Middle frontal gyrus (tissue), 1 donor: ENCODE measurements at regions not wholly inside any gene's neighbourhood (a gene's known extent, or its start where the extent isn't known, plus 50 kb on each side); places are given as distances from the start of the nearest gene placed in this dataset.
"Not testable (repeated sequence)": the region's sequence is repeated elsewhere in the genome, so short reads cannot be mapped to it uniquely, and the experiment has no call there.

Experiments
- DNase-seq: peaks from one replicate; pipeline ENCODE4 v3.0.0-alpha.2; 2015; ENCODE audit warnings: low spot score; ENCODE audit errors: extremely low spot score

DNA sequence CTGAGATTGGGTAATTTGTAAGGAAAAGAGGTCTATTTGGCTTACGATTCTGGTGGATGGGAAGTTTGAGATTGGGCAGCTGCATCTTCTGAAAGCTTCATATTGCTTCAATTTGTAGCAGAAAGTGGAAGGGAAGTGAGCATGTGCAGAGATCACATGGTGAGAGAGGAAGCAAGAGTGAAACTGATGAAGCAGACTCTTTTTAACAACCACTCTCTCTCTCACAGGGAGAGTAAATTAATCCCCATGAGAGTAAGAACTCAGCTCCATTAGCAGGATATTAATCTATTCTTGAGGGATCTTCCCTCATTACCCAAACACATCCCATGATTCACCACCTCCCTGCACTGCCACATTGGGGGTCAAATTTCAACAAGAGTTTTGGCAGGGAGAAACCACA lies 298.5 kb upstream of the CELF4 start:
- DNase-seq = no peak

DNA sequence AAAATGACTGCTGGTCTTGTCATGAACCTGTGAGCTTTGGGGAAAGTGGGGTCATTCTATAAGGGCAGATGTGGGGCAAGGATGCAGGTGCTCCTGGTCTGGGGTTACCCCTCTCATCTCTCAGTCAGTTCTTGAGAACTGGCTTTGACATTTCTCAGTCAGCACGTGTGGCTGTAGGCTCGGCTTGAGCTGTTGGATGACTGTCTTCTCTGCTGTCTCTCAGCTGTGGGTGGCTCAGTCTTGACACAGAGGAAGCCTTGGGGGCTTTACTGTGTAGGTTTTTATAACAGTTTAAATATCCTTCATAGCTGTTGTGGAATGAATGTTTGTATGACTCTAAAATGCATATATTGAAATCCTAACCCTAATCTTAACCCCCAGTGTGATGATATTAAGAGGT lies 296.4 kb upstream of the CELF4 start:
- no peak for DNase-seq

- no peak for DNase-seq
These were observed 288.8 kb upstream of the CELF4 start for GRCh38 chr18:37854396-37854795.

DNA sequence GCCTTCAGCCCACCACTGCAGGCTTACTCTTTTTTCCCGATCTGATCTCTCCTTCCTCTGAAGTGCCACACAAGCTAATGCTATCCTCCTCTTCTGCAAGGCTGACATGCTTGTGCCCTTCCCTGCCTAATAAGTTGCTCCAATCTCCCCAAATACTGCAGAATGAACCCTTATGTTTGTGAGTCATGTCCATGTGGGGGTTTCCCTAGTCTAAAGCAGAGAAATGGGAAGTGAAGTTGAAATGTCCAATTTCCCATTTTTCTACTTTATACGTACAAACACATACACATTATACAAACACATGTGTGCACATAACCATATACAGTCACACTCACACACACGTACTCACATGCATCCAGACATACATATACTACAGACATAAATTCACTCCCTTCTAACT lies 288.1 kb upstream of the CELF4 start:
- DNase-seq = no peak

DNA sequence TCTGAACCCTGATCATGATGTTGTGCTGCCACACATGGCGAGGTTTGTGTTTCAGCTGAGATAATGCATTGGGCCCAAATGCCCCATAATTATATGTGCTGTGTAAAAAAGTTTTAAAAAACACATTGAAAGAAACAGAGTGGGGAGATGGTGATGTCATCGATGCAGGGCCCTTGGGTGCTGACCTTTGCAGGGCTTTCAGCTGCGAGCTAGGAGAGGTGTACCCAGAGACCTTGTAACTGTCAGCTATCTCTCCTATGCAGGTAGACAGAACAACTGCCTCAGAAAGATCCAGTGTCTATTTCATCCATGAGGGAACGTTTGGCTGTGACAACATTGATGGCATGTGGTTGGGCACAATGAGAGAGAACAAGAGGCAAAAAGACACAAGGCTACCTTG lies 286.9 kb upstream of the CELF4 start:
- DNase-seq = no peak

DNA sequence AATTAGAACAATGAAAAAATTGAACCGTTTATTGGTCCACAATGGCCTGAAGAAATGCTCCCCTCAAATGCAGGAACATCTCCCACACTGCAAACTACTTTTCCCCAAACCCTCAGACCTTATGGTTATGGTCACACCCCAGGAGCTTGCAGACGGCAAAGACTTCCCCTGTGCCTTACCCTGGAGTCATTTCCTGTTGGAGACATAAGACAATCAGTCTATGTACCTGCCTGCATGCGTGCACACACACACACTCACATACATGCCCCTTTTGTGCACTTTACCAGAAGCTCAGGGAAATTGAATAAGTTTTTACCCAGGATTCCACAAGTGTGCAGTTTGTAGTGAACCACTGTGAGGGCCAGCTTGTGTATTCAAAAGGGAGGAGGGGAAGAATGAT lies 281.9 kb upstream of the CELF4 start:
- no peak for DNase-seq

DNA sequence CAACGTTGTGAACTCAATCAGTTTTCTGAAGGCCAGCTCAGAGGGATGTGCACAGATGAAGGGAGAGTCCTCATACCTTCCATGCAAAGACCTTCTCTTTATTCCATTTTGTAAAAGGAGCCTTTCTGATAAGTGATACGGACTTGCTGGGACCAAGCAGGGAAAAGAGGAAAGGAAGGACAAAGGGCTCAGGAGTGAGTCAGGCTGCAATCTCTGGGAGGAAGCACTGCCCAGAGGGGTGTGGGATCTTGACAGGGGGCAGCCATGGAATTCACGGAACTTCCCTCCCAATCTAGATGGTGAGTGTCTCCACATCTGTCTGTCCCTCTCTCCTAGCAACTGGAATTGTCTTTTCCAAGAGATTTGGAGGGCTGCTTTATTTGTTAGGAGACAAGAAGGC lies 281.4 kb upstream of the CELF4 start:
- no peak for DNase-seq

GRCh38 chr18:37845498-37845897 lies 279.9 kb upstream of the CELF4 start:
- DNase-seq = no peak

- DNase-seq = no peak
These were observed 278.8 kb upstream of the CELF4 start for GRCh38 chr18:37844209-37844970.

DNA sequence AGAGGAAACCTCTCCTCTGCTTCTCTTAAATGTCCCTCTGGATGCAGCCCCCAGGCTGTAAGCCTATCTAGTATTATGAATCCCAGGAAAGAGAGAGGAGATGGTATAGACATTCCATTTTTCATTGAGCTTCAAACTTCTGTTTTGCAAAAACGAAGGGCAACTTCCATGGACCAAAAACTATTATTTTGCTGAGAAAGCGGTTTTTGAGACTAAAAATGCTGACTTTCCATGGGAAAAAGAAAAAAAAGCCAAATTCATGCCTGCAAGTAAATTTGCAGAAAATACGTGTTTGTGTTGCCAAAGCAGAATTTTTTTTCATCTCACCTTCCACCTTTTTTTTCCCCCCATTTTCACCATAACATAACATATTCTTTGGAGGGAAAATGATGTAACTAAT lies 272.5 kb upstream of the CELF4 start:
- DNase-seq = no peak

DNA sequence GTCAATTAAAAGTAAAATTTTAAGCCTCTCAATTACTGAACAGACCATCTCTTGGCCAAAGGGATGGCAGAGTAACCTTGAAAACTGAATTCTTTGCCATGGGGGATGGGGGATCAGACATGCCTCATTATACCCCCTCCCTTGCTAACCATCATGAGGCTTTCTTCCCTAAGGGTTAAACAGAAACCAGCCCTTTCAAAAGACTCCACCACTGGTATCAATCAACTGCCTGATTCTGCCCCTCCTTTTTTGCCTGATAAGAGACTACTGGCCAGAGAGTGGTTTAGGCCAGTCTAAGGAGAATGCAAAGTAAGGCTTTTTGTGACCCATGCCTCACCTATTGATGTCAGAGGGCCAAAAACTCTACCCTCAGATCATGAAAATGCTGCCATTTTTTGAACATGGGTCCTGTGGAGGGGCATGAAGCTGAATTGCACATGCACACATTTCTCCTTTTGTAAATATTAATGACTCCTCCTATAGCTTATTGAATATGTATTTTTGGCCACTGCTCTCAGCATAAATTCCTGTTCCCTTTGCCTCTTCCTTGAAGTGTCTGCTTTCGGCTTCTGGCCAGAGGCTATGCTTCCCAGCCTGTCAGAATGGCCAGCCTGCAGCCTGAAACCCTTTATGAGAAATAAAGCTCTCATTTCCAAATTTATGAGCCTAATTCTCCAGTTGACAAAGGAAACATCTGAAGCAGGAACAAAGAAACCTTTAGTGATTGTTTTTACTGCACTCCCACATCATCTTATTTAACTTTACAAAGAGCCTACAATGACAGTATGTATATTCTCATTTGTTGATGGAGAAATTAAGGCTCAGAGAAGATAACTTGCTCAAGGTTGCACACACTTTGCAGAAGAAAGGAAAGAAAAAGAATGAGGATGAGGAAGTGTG lies 270.7 kb upstream of the CELF4 start:
- DNase-seq = no peak

GRCh38 chr18:37832010-37832695 lies 266.6 kb upstream of the CELF4 start:
- not testable (repeated sequence) for DNase-seq

DNA sequence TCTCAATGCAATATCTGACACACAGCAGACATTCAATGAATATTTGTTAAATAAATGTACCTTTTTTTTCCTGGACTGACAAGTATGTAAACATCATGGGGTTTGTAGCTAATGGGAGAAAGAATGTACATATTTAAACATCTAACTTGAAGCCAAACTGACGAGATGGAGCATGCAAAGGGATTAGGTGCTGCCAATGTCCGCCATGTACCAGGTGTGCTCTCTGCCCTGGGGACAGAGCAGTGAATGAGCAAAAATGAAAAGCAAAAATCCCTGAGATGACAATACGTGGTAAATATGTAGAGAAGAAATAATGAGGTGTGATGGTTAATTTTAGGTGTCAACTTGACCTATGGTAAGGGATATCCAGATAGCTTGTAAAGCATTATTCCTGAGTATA lies 247.4 kb upstream of the CELF4 start:
- no peak for DNase-seq

DNA sequence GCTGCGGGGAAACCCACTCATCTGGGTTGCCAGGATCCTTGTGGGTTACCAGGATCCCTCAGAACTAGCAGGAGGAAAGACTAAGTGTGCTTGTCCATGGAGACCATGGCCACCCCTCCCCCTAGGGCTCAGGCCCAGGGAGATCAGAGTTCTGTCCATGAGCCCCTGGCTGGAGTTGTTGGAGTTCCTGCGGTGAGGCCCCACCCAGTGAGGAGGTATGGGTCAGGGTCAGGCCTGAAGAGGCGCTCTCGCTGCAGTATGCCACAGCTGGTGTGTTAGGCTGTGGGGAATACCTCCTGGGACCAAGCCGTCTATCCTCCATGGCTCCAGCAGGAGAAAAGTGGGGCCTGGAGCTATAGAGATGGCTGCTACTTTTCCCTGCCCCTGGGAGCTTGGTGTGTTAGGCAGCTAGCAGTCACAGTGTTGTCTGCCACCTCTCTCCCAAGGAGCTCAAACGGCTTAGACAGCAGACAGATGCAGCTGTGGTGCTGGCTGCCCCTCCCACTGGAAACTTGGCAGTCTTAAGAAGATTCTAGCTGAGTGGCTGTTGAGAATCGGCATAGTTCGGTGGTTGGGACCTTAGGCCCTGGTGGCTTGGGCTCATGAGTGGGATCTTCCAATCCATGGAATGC lies 240.3 kb upstream of the CELF4 start:
- DNase-seq = no peak

GRCh38 chr18:37796823-37797349 lies 231.3 kb upstream of the CELF4 start:
- no peak for DNase-seq

DNA sequence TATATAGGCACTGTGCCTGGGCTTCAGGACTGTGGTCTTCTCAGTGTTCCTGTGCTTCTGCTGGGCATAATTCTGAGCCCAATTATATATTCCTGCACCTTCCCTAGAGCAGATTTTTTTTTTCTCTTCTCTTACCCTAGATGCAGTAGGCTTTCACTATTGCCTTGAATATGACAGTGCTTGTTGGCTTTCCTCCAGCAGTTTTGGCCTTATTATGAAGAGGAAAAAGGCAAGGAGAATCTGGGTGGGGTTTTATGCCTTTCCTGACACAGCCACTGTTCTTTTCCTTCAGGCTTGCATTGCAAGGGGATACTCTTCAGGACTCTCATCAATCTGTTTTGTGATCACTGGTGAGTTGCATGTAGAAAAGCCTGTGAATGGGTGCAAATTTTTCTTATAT lies 221.9 kb upstream of the CELF4 start:
- DNase-seq = no peak

DNA sequence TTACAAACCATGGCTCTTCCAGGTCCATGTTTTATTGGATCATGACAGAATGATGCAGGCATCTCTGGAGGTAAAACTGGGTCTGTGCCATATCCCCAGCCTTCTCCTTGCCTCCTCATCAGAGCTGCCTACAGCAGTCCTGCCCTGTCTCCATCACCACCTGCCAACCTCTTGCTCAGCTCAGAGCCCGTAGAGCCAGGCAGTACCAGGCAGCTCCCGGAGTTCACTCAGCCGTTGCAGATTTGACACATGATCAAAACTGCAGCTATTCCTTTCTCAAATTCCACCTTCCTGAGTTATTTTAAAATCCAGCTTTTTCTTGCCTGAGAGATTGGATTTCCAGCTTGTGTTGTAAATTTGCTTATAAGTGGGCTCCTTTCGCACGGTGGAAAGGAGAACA lies 218.2 kb upstream of the CELF4 start:
- no peak for DNase-seq

- no peak for DNase-seq
These were observed 213.6 kb upstream of the CELF4 start for GRCh38 chr18:37779220-37779619.

DNA sequence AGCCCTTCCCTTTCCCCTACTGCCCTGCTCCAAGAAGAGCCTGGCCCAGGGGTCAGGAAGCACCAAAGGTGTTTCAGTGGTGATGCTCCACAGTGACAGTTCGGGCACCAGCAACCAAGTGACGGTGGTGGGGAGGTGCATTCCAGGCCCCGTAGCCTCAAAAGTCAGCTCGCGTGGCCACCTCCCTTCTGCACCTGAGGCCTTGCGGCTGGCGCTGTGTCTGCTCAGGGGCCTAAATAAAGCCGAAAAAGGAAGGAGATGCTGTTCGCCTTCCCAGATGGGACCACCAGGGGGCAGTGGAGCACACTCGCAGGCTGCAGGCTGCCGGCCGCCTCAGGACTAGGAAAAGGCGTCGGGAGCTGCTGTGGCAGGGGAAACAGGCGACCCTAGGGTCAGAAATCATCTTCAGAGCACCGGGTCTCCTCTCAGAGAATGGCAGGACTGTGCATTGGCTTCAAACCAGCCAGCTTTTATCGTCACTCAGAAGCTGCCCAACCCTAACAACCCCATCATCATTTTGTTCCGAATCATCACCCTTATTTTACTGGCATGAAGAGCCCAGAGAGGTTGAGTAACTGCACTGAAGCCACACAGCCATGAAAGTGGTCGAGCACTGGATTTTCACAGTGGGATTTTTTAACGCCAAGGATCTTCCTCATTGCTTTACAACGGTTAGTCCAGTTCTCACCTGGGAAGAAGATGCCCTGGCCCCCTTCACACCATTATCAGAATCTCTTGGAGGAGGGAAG lies 213.0 kb upstream of the CELF4 start:
- DNase-seq = peak; percentile 61

GRCh38 chr18:37769826-37770225 lies 204.2 kb upstream of the CELF4 start:
- DNase-seq = no peak
